ENCODE measurements at regions not wholly inside any gene's neighbourhood (a gene's known extent, or its start where the extent isn't known, plus 50 kb on each side); places are given as distances from the start of the nearest gene placed in this dataset.

- ATAC-seq (no peak), DNase-seq (no peak)
- no peak overlapping the region for H3K4me3 Mint-ChIP-seq
- H3K4me1 Mint-ChIP-seq: no peaks in the 10 kb centered on the region
- intact Hi-C loops (cut with DNase I, micrococcal nuclease): no loop called here
- H3K27me3 Mint-ChIP-seq: no peaks in the 10 kb centered on the region
- H3K27ac Mint-ChIP-seq: no peak overlapping the region
- POLR2A ChIA-PET: interaction anchor here (0.7 kb wide), 1 partner anchor 1660 kb away, joined by 5 read pairs; no protein-coding TSS in a partner anchor
- H3K36me3 Mint-ChIP-seq (ENCODE audit: low read depth): no peaks in the 10 kb centered on the region
- CTCF ChIA-PET: interaction anchor here (0.6 kb wide), 1 partner anchor 26 kb away, joined by 4 read pairs; no protein-coding TSS in a partner anchor
- H3K9me3 Mint-ChIP-seq (ENCODE audit: low read depth): peaks cover 2% of the 10 kb centered on the region
Measured at GRCh38 chr15:47383801-47384200, 333.5 kb upstream of the SEMA6D start.

DNA sequence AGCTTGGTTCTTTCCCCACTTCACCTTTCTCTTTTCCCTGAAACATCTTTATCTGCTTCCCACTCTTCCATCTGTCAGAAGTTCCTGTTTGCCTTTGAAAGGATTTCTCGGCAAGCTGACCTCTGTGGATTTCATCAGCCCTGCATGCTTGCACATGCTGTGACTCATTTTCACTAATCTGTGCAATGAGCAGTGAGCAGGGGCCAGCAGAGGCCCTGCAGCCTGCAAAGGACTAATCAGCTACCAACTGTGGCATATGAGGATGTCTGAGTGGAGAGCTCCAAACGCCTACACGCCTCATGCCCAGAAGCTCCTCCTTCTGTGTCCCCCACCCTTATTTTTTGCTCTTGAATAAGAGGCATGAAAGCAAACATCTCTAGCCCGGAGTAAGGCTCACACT is 333.0 kb upstream of the SEMA6D start:
- H3K9me3 Mint-ChIP-seq (ENCODE audit: low read depth): peaks cover 1% of the 10 kb centered on the region
- intact Hi-C loops (cut with DNase I, micrococcal nuclease): no loop called here
- no peak for DNase-seq
- ATAC-seq: no peak
- no peak overlapping the region for H3K4me3 Mint-ChIP-seq
- H3K4me1 Mint-ChIP-seq: no peaks in the 10 kb centered on the region
- H3K27me3 Mint-ChIP-seq: no peaks in the 10 kb centered on the region
- ChIA-PET CTCF (interaction anchor here (0.6 kb wide), 1 partner anchor 26 kb away, joined by 4 read pairs; no protein-coding TSS in a partner anchor), POLR2A (interaction anchor here (0.7 kb wide), 1 partner anchor 1660 kb away, joined by 5 read pairs; no protein-coding TSS in a partner anchor)
- H3K36me3 Mint-ChIP-seq (ENCODE audit: low read depth): no peaks in the 10 kb centered on the region
- H3K27ac Mint-ChIP-seq: no peak overlapping the region

- POLR2A ChIA-PET: no interaction called here
- DNase-seq: no peak
- CTCF ChIA-PET: no interaction called here
Measured at GRCh38 chr15:47384776-47385175, 332.5 kb upstream of the SEMA6D start.

DNA sequence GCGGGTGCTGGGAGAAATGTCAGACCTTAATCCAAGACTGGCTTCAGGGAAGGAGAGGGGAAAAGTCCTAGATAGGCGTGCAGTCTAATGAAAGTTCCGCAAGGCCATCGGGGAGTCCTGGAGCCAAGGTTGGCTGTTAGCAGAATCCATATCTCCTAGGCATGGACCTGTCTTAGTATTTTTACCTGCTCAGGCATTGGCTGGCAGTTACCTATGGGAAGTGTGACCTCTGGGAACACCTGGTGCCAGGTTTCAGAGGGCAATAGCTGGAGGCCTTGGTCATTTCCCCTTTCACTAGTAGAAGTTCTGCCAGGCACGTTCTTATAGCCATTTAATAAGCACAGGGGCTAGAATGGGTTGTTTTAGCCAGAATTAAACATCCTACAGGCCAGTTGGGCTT is 330.8 kb upstream of the SEMA6D start:
- no peak for ATAC-seq
- Mint-ChIP-seq H3K4me1 (no peaks in the 10 kb centered on the region), H3K27ac (no peak overlapping the region), H3K4me3 (no peak overlapping the region), H3K27me3 (no peaks in the 10 kb centered on the region), H3K36me3 (ENCODE audit: low read depth) (no peaks in the 10 kb centered on the region), H3K9me3 (ENCODE audit: low read depth) (peaks cover 4% of the 10 kb centered on the region)
- intact Hi-C loops (cut with DNase I, micrococcal nuclease): no loop called here
- POLR2A ChIA-PET: no interaction called here
- no peak for DNase-seq
- CTCF ChIA-PET: no interaction called here

More at GRCh38 chr15:47384776-47385175, 332.5 kb upstream of the SEMA6D start:
- H3K27me3 Mint-ChIP-seq: no peaks in the 10 kb centered on the region
- H3K36me3 Mint-ChIP-seq (ENCODE audit: low read depth): no peaks in the 10 kb centered on the region
- H3K27ac Mint-ChIP-seq: no peak overlapping the region
- intact Hi-C loops (cut with DNase I, micrococcal nuclease): no loop called here
- H3K4me1 Mint-ChIP-seq: no peaks in the 10 kb centered on the region
- H3K4me3 Mint-ChIP-seq: no peak overlapping the region
- ATAC-seq: no peak
- no peaks in the 10 kb centered on the region for H3K9me3 Mint-ChIP-seq (ENCODE audit: low read depth)

DNA sequence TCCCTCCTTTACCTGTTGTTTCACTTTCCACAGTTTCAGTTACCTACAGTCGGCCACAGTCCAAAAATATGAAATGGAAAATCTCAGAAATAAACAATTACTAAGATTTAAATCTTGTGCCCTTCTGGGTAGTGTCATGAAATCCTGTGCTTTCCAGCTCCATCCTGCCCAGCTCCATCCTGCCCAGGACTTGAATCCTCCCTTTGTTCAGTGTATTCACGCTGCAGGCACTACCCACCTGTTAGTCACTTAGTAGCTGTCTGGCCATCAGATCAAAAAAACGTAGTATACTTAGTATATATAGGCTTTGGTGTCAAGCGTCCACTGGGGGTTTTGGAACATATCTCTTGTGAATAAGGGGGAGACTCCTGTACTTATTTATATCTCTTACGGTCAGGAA is 329.0 kb upstream of the SEMA6D start:
- H3K36me3 Mint-ChIP-seq (ENCODE audit: low read depth): no peaks in the 10 kb centered on the region
- no peak for DNase-seq
- CTCF ChIA-PET: no interaction called here
- intact Hi-C loops (cut with DNase I, micrococcal nuclease): no loop called here
- H3K27me3 Mint-ChIP-seq: no peaks in the 10 kb centered on the region
- no peaks in the 10 kb centered on the region for H3K4me1 Mint-ChIP-seq
- peaks cover 4% of the 10 kb centered on the region for H3K9me3 Mint-ChIP-seq (ENCODE audit: low read depth)
- no peak overlapping the region for H3K27ac Mint-ChIP-seq
- H3K4me3 Mint-ChIP-seq: no peak overlapping the region
- POLR2A ChIA-PET: no interaction called here
- ATAC-seq: no peak

DNA sequence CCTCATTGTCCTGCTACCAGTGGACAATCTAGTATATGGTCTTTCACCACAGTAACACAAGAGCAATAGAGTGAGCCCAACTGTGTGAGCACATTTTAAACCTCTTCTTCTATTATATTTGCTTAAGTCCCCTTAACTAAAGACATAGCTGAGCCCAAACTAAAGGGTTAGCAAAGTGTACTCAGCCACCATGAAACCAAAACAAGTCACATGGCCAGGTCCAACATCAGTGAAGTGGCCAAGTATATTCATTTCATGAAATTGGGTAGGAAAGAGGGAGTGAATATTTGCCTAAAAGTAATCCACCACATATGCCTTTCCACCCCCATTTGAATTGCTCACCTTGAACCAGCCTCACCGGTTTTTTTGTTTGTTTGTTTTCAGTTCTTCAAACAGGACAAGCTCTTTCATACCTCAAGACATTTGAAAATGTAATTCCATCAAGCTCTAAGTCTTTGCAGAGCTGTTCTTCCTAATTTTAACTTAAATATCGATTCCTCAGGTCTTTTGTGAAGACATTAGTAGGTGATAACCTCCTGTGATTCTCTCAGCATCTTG is 327.0 kb upstream of the SEMA6D start:
- peaks cover 4% of the 10 kb centered on the region for H3K9me3 Mint-ChIP-seq (ENCODE audit: low read depth)
- H3K4me3 Mint-ChIP-seq: no peak overlapping the region
- intact Hi-C loops (cut with DNase I, micrococcal nuclease): no loop called here
- H3K36me3 Mint-ChIP-seq (ENCODE audit: low read depth): no peaks in the 10 kb centered on the region
- no peaks in the 10 kb centered on the region for H3K27me3 Mint-ChIP-seq
- ChIA-PET CTCF (interaction anchor here (1.0 to 1.3 kb wide), 2 partner anchors 9 to 18 kb away, joined by 3 to 5 read pairs; no protein-coding TSS in a partner anchor), POLR2A (no interaction called here)
- no peaks in the 10 kb centered on the region for H3K4me1 Mint-ChIP-seq
- no peak for DNase-seq
- ATAC-seq: no peak
- H3K27ac Mint-ChIP-seq: no peak overlapping the region

GRCh38 chr15:47394286-47394809 is 323.0 kb upstream of the SEMA6D start:
- no peaks in the 10 kb centered on the region for H3K4me1 Mint-ChIP-seq
- H3K4me3 Mint-ChIP-seq: no peak overlapping the region
- ATAC-seq: no peak
- POLR2A ChIA-PET: interaction anchor here (0.6 kb wide), 1 partner anchor 21 kb away, joined by 3 read pairs; no protein-coding TSS in a partner anchor
- CTCF ChIA-PET: no interaction called here
- H3K27ac Mint-ChIP-seq: no peak overlapping the region
- intact Hi-C loops (cut with DNase I, micrococcal nuclease): no loop called here
- no peaks in the 10 kb centered on the region for H3K27me3 Mint-ChIP-seq
- DNase-seq: no peak
- H3K36me3 Mint-ChIP-seq (ENCODE audit: low read depth): no peaks in the 10 kb centered on the region
- H3K9me3 Mint-ChIP-seq (ENCODE audit: low read depth): peaks cover 6% of the 10 kb centered on the region

GRCh38 chr15:47395076-47395475 is 322.2 kb upstream of the SEMA6D start:
- no peak overlapping the region for H3K27ac Mint-ChIP-seq
- ChIA-PET CTCF (no interaction called here), POLR2A (interaction anchor here (0.6 kb wide), 1 partner anchor 21 kb away, joined by 3 read pairs; no protein-coding TSS in a partner anchor)
- no peaks in the 10 kb centered on the region for H3K36me3 Mint-ChIP-seq (ENCODE audit: low read depth)
- H3K27me3 Mint-ChIP-seq: no peaks in the 10 kb centered on the region
- ATAC-seq: no peak
- no peaks in the 10 kb centered on the region for H3K4me1 Mint-ChIP-seq
- no peak overlapping the region for H3K4me3 Mint-ChIP-seq
- intact Hi-C loops (cut with DNase I, micrococcal nuclease): no loop called here
- H3K9me3 Mint-ChIP-seq (ENCODE audit: low read depth): peaks cover 6% of the 10 kb centered on the region
- DNase-seq: no peak

GRCh38 chr15:47397655-47398054 is 319.6 kb upstream of the SEMA6D start:
- Mint-ChIP-seq H3K9me3 (ENCODE audit: low read depth) (peaks cover 2% of the 10 kb centered on the region), H3K4me1 (no peaks in the 10 kb centered on the region), H3K36me3 (ENCODE audit: low read depth) (no peaks in the 10 kb centered on the region), H3K27ac (no peak overlapping the region), H3K27me3 (no peaks in the 10 kb centered on the region), H3K4me3 (no peak overlapping the region)
- ATAC-seq: no peak
- ChIA-PET POLR2A (no interaction called here), CTCF (no interaction called here)
- DNase-seq: no peak
- intact Hi-C loops (cut with DNase I, micrococcal nuclease): no loop called here

GRCh38 chr15:47398132-47398531 is 319.2 kb upstream of the SEMA6D start:
- peaks cover 2% of the 10 kb centered on the region for H3K9me3 Mint-ChIP-seq (ENCODE audit: low read depth)
- no peaks in the 10 kb centered on the region for H3K4me1 Mint-ChIP-seq
- intact Hi-C loops (cut with DNase I, micrococcal nuclease): no loop called here
- ChIA-PET POLR2A (no interaction called here), CTCF (no interaction called here)
- no peak for DNase-seq
- H3K4me3 Mint-ChIP-seq: no peak overlapping the region
- H3K27me3 Mint-ChIP-seq: no peaks in the 10 kb centered on the region
- H3K27ac Mint-ChIP-seq: no peak overlapping the region
- no peaks in the 10 kb centered on the region for H3K36me3 Mint-ChIP-seq (ENCODE audit: low read depth)
- ATAC-seq: no peak

DNA sequence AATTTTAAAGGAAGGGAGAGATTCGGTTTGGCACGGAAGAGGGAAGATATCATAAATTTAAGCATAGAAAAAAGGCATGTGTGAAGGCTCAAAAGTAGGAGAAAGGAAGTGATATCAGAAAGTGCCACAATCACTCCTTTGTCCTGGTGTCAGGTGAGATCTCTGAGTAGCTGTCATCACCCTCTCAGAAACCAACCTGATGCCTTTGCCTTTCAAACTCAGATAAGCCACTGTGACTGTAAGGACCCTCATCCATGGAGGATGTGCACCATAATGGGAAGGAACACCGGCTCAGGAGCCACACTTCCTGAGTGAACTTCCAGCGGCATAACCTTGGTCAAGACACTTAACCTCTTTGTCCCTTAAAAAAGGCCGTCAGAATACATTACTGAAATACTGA is 318.7 kb upstream of the SEMA6D start:
- H3K9me3 Mint-ChIP-seq (ENCODE audit: low read depth): peaks cover 2% of the 10 kb centered on the region
- H3K27ac Mint-ChIP-seq: no peak overlapping the region
- intact Hi-C loops (cut with DNase I, micrococcal nuclease): no loop called here
- ChIA-PET POLR2A (no interaction called here), CTCF (no interaction called here)
- no peaks in the 10 kb centered on the region for H3K4me1 Mint-ChIP-seq
- no peak for ATAC-seq
- no peaks in the 10 kb centered on the region for H3K36me3 Mint-ChIP-seq (ENCODE audit: low read depth)
- H3K27me3 Mint-ChIP-seq: no peaks in the 10 kb centered on the region
- no peak for DNase-seq
- H3K4me3 Mint-ChIP-seq: no peak overlapping the region

GRCh38 chr15:47399100-47399499 is 318.2 kb upstream of the SEMA6D start:
- Mint-ChIP-seq H3K27me3 (no peaks in the 10 kb centered on the region), H3K4me1 (no peaks in the 10 kb centered on the region), H3K36me3 (ENCODE audit: low read depth) (no peaks in the 10 kb centered on the region), H3K27ac (no peak overlapping the region), H3K4me3 (no peak overlapping the region), H3K9me3 (ENCODE audit: low read depth) (peaks cover 2% of the 10 kb centered on the region)
- CTCF ChIA-PET: interaction anchor here (1.2 kb wide), 1 partner anchor 9 kb away, joined by 5 read pairs; no protein-coding TSS in a partner anchor
- no peak for DNase-seq
- POLR2A ChIA-PET: no interaction called here
- intact Hi-C loops (cut with DNase I, micrococcal nuclease): no loop called here
- no peak for ATAC-seq

Measured in activated CD4-positive, alpha-beta T cell treated with anti-CD3 and anti-CD28 coated beads for 36 hours (primary cell).